IPS DF 6.9 (cell line): ENCODE measurements at regions not wholly inside any gene's neighbourhood (a gene's known extent, or its start where the extent isn't known, plus 50 kb on each side); places are given as distances from the start of the nearest gene placed in this dataset.

ENCODE experiments used
- DNase-seq: peaks from one replicate; pipeline ENCODE4 v3.0.0-alpha.2; 2013; ENCODE audit warnings: low read depth, low spot score
- H3K27ac ChIP-seq: one replicate; pipeline ENCODE4 v1.5.1; 2013; ENCODE audit warnings: low read length, control low read depth
- H3K27me3 ChIP-seq: 2 replicates; pipeline ENCODE4 v1.6.1; 2013; ENCODE audit warnings: mild to moderate bottlenecking, low read length; ENCODE audit not compliant: control insufficient read depth, insufficient read depth
- H3K36me3 ChIP-seq: 2 replicates; pipeline ENCODE4 v1.6.1; 2013; ENCODE audit warnings: low read length; ENCODE audit not compliant: control insufficient read depth, insufficient read depth
- H3K4me1 ChIP-seq: 2 replicates; pipeline ENCODE4 v1.6.1; 2013; ENCODE audit warnings: low read length; ENCODE audit not compliant: control insufficient read depth, insufficient read depth
- H3K4me3 ChIP-seq: 2 replicates; pipeline ENCODE4 v1.5.1; 2013; ENCODE audit warnings: mild to moderate bottlenecking, low read length
- H3K9me3 ChIP-seq: 2 replicates; pipeline ENCODE4 v1.6.1; 2013; ENCODE audit warnings: low read length, inconsistent platforms; ENCODE audit not compliant: control insufficient read depth, insufficient read depth
- WGBS: extraction: QIAGEN DNeasy Blood & Tissue Kit; methylation state at CpG from one replicate; pipeline ENCODE4 v1.1.7; 2013; ENCODE audit warnings: mixed read lengths, missing lambda C conversion rate; ENCODE audit not compliant: insufficient read length, insufficient coverage; 5-methylcytosine and 5-hydroxymethylcytosine counted together

GRCh38 chr1:14520514-14521163 lies 77.8 kb upstream of the KAZN start:
- no peak overlapping the region for H3K4me3 ChIP-seq
- no peaks in the 10 kb centered on the region for H3K9me3 ChIP-seq
- no peaks in the 10 kb centered on the region for H3K27me3 ChIP-seq
- H3K4me1 ChIP-seq = no peaks in the 10 kb centered on the region
- no peak overlapping the region for H3K27ac ChIP-seq
- WGBS = no CpG with 5 or more reads among the region's 4 CpGs
- no peaks in the 10 kb centered on the region for H3K36me3 ChIP-seq
- no peak for DNase-seq

- Histone ChIP-seq H3K4me3 (no peak overlapping the region), H3K36me3 (no peaks in the 10 kb centered on the region), H3K4me1 (no peaks in the 10 kb centered on the region), H3K27ac (no peak overlapping the region), H3K9me3 (no peaks in the 10 kb centered on the region), H3K27me3 (no peaks in the 10 kb centered on the region)
- no CpG with 5 or more reads among the region's 6 CpGs for WGBS
- DNase-seq = no peak
Observed at GRCh38 chr1:14521622-14522021, 76.9 kb upstream of the KAZN start.

GRCh38 chr1:14522077-14522925 lies 76.2 kb upstream of the KAZN start:
- WGBS = no CpG with 5 or more reads among the region's 9 CpGs
- Histone ChIP-seq H3K4me3 (no peak overlapping the region), H3K27ac (no peak overlapping the region), H3K27me3 (no peaks in the 10 kb centered on the region), H3K9me3 (no peaks in the 10 kb centered on the region), H3K36me3 (no peaks in the 10 kb centered on the region), H3K4me1 (no peaks in the 10 kb centered on the region)
- DNase-seq = no peak

- Histone ChIP-seq H3K9me3 (no peaks in the 10 kb centered on the region), H3K27ac (no peak overlapping the region), H3K36me3 (no peaks in the 10 kb centered on the region), H3K4me1 (no peaks in the 10 kb centered on the region), H3K4me3 (no peak overlapping the region), H3K27me3 (no peaks in the 10 kb centered on the region)
- no peak for DNase-seq
- no CpG with 5 or more reads among the region's 4 CpGs for WGBS
Observed at GRCh38 chr1:14522926-14523241, 75.6 kb upstream of the KAZN start.

GRCh38 chr1:14524826-14525636 lies 73.5 kb upstream of the KAZN start:
- no peak overlapping the region for H3K4me3 ChIP-seq
- no peaks in the 10 kb centered on the region for H3K27me3 ChIP-seq
- DNase-seq = no peak
- H3K36me3 ChIP-seq = no peaks in the 10 kb centered on the region
- no peak overlapping the region for H3K27ac ChIP-seq
- no CpG with 5 or more reads among the region's 3 CpGs for whole genome bisulfite sequencing
- no peaks in the 10 kb centered on the region for H3K9me3 ChIP-seq
- no peaks in the 10 kb centered on the region for H3K4me1 ChIP-seq

- WGBS = no CpG with 5 or more reads among the region's 2 CpGs
- Histone ChIP-seq H3K9me3 (no peaks in the 10 kb centered on the region), H3K4me1 (no peaks in the 10 kb centered on the region), H3K36me3 (no peaks in the 10 kb centered on the region), H3K27me3 (no peaks in the 10 kb centered on the region; the same call in 1 of the 2 replicates), H3K4me3 (no peak overlapping the region), H3K27ac (no peak overlapping the region)
- DNase-seq = no peak
Observed at GRCh38 chr1:14529475-14529874, 69.0 kb upstream of the KAZN start.

GRCh38 chr1:14531519-14531918 lies 67.0 kb upstream of the KAZN start:
- no CpG with 5 or more reads among the region's 4 CpGs for WGBS
- DNase-seq = no peak

GRCh38 chr1:14535619-14536355 lies 62.7 kb upstream of the KAZN start:
- no peak for DNase-seq
- no peak overlapping the region for H3K4me3 ChIP-seq
- H3K27me3 ChIP-seq = no peaks in the 10 kb centered on the region; the same call in 1 of the 2 replicates
- no peaks in the 10 kb centered on the region for H3K36me3 ChIP-seq
- H3K9me3 ChIP-seq = no peaks in the 10 kb centered on the region
- H3K4me1 ChIP-seq = no peaks in the 10 kb centered on the region
- no CpG with 5 or more reads among the region's 6 CpGs for WGBS
- H3K27ac ChIP-seq = no peak overlapping the region

More at GRCh38 chr1:14531519-14531918, 67.0 kb upstream of the KAZN start:
- H3K9me3 ChIP-seq = no peaks in the 10 kb centered on the region
- no peak overlapping the region for H3K4me3 ChIP-seq
- no peaks in the 10 kb centered on the region for H3K4me1 ChIP-seq
- H3K36me3 ChIP-seq = no peaks in the 10 kb centered on the region
- H3K27ac ChIP-seq = no peak overlapping the region
- H3K27me3 ChIP-seq = no peaks in the 10 kb centered on the region; the same call in 1 of the 2 replicates

GRCh38 chr1:14538335-14538734 lies 60.1 kb upstream of the KAZN start:
- Histone ChIP-seq H3K4me1 (no peaks in the 10 kb centered on the region), H3K27me3 (no peaks in the 10 kb centered on the region), H3K4me3 (no peak overlapping the region), H3K9me3 (no peaks in the 10 kb centered on the region), H3K36me3 (no peaks in the 10 kb centered on the region), H3K27ac (no peak overlapping the region)
- peak; percentile 16 for DNase-seq
- no CpG with 5 or more reads among the region's 4 CpGs for WGBS

- Histone ChIP-seq H3K36me3 (no peaks in the 10 kb centered on the region), H3K27me3 (no peaks in the 10 kb centered on the region), H3K27ac (no peak overlapping the region), H3K4me3 (no peak overlapping the region), H3K9me3 (no peaks in the 10 kb centered on the region), H3K4me1 (no peaks in the 10 kb centered on the region)
- WGBS = no CpG with 5 or more reads among the region's 3 CpGs
- DNase-seq = no peak
Observed at GRCh38 chr1:14539309-14539708, 59.2 kb upstream of the KAZN start.
